GM23338 (cell line): ENCODE measurements at regions not wholly inside any gene's neighbourhood (a gene's known extent, or its start where the extent isn't known, plus 50 kb on each side); places are given as distances from the start of the nearest gene placed in this dataset.
A peak's percentile ranks its signal among the peaks of the same experiment; 100 is the strongest.

Source experiments
- ATAC-seq: fragments of 200-7000 bp; cut with Tn5 transposase; 3 replicates; pipeline ENCODE4 v1.9.1; 2020
- DNase-seq: peaks from one replicate; pipeline ENCODE4 v3.0.0-alpha.2; 2015; ENCODE audit warnings: low spot score
- H2AFZ ChIP-seq: fragments of 200-600 bp; sonication (generic); 2 replicates; pipeline ENCODE4 v1.8.0; 2016; ENCODE audit warnings: antibody characterized with exemption, mild to moderate bottlenecking, moderate library complexity
- H3F3A ChIP-seq: fragments of 200-600 bp; sonication (generic); replicated peaks from 2 replicates; pipeline ENCODE4 v1.8.0; 2017; ENCODE audit warnings: antibody characterized with exemption, mixed run types, low read depth
- H3K27ac ChIP-seq: fragments of 200-600 bp; sonication (generic); 2 replicates; pipeline ENCODE4 v1.6.1; 2016; ENCODE audit warnings: low read depth
- H3K27me3 ChIP-seq: fragments of 200-600 bp; sonication (generic); 2 replicates; pipeline ENCODE4 v1.8.0; 2016; ENCODE audit warnings: mild to moderate bottlenecking, mixed run types, moderate library complexity; ENCODE audit not compliant: insufficient read depth
- H3K36me3 ChIP-seq: fragments of 200-600 bp; sonication (generic); 2 replicates; pipeline ENCODE4 v1.8.0; 2016; ENCODE audit warnings: mild to moderate bottlenecking; ENCODE audit not compliant: insufficient read depth
- H3K4me1 ChIP-seq: fragments of 200-600 bp; sonication (generic); 2 replicates; pipeline ENCODE4 v1.8.0; 2016; ENCODE audit warnings: mild to moderate bottlenecking, moderate library complexity; ENCODE audit not compliant: insufficient read depth
- H3K4me2 ChIP-seq: fragments of 200-600 bp; sonication (generic); 2 replicates; pipeline ENCODE4 v1.7.1; 2017; ENCODE audit warnings: mixed run types
- H3K4me3 ChIP-seq: fragments of 200-600 bp; sonication (generic); 2 replicates; pipeline ENCODE4 v1.6.1; 2016; ENCODE audit warnings: mixed run types
- H3K79me2 ChIP-seq: fragments of 200-600 bp; sonication (generic); replicated peaks from 2 replicates; pipeline ENCODE4 v1.8.0; 2017; ENCODE audit warnings: mild to moderate bottlenecking; ENCODE audit not compliant: insufficient read depth
- H3K9me2 ChIP-seq: fragments of 200-600 bp; sonication (generic); 2 replicates; pipeline ENCODE4 v1.8.0; 2017; ENCODE audit not compliant: insufficient read depth
- H4K20me1 ChIP-seq: fragments of 200-600 bp; sonication (generic); replicated peaks from 2 replicates; pipeline ENCODE4 v1.8.0; 2017; ENCODE audit warnings: mild to moderate bottlenecking; ENCODE audit not compliant: insufficient read depth
- H3K27ac Mint-ChIP-seq: 2 replicates; pipeline ENCODE4 v1.8.0; 2020; ENCODE audit warnings: inconsistent platforms, mild to moderate bottlenecking, moderate library complexity, mixed read lengths
- H3K27me3 Mint-ChIP-seq: 3 replicates; pipeline ENCODE4 v1.8.0; 2022; ENCODE audit warnings: low read depth, mild to moderate bottlenecking, moderate library complexity, mixed read lengths, inconsistent platforms; ENCODE audit not compliant: insufficient read depth, poor library complexity
- H3K36me3 Mint-ChIP-seq: 3 replicates; pipeline ENCODE4 v1.8.0; 2021; ENCODE audit warnings: low read depth, mild to moderate bottlenecking, inconsistent platforms, moderate library complexity, mixed read lengths
- H3K4me1 Mint-ChIP-seq: 3 replicates; pipeline ENCODE4 v1.8.0; 2020; ENCODE audit warnings: mild to moderate bottlenecking, inconsistent platforms, mixed read lengths
- H3K4me3 Mint-ChIP-seq: 3 replicates; pipeline ENCODE4 v1.8.0; 2021; ENCODE audit warnings: moderate library complexity, mild to moderate bottlenecking, inconsistent platforms, mixed read lengths
- H3K9me3 Mint-ChIP-seq: 3 replicates; pipeline ENCODE4 v1.8.0; 2020; ENCODE audit warnings: moderate library complexity, mild to moderate bottlenecking, inconsistent platforms, mixed read lengths
- CREB1 ChIP-seq: fragments of 250-450 bp; sonication (Bioruptor Pico); IDR thresholded peaks from 2 replicates; pipeline ENCODE4 v1.5.0; 2020; ENCODE audit warnings: low read depth, mild to moderate bottlenecking, moderate library complexity
- EZH2 ChIP-seq: fragments of 200-600 bp; sonication (generic); IDR thresholded peaks from one replicate; pipeline ENCODE4 v1.8.0; 2017; ENCODE audit warnings: antibody characterized with exemption, mild to moderate bottlenecking, low read depth; ENCODE audit not compliant: unreplicated experiment
- STAT1 ChIP-seq: IDR thresholded peaks from one replicate; pipeline ENCODE4 v1.6.1; 2016; ENCODE audit warnings: antibody characterized with exemption; ENCODE audit not compliant: unreplicated experiment
- ZNF114 ChIP-seq: fragments of 250-450 bp; sonication (Bioruptor Pico); IDR thresholded peaks from 2 replicates; pipeline ENCODE4 v1.5.0; 2020; ENCODE audit warnings: mild to moderate bottlenecking, moderate library complexity
- TF ChIP-seq, protein P1 (sequence below), 2 experiments: fragments of 200-600 bp in 1 of 2; sonication (generic) in 1 of 2; conservative IDR thresholded peaks; 2 replicates each; pipeline versions ENCODE4 v1.5.1 to v1.6.1; 2016 to 2017; ENCODE audit warnings: antibody characterized with exemption in 2 of 2, low read depth in 2 of 2, mild to moderate bottlenecking in 2 of 2, moderate library complexity in 1 of 2
- TF ChIP-seq, protein P2 (sequence below): IDR thresholded peaks from 2 replicates; pipeline ENCODE4 v1.6.1; 2016; ENCODE audit warnings: antibody characterized with exemption
- TF ChIP-seq, protein P3 (sequence below): fragments of 250-450 bp; sonication (Bioruptor Pico); IDR thresholded peaks from 2 replicates; pipeline ENCODE4 v1.5.0; 2020; ENCODE audit warnings: mild to moderate bottlenecking, moderate library complexity

DNA sequence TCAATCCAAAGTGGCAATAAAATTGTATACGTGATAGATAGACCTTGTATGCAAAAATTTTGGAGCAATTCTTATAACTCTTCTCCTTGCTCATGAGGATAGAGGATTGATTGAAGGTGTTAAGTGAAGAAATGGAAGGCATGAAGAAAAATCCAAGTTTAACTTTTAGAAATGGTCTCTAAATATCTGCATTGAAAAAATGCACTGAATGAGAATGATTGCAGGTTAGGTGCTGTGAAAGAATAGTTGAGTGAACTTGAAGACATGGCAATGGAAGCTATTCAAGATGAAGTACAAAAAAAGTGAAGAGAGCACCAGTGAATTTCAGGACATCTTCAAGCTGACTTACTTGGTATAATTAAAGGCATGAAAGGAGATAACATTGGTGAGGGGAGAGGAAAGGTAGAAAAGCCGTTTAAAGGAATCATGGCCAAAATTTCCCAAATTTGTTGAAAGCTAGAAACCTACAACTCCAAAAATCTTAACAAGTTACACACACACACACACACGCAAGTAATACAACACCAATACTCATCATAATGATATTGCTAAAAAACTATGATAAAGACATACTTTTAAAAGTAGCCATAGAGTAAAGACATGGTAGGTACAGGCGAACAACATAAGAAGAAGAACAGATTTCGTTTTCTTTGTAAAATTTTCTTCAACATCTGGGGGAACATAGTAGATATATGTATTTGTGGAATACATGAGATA, 96.3 kb downstream of the GGTLC2 start:
- ATAC-seq, result no peak
- Histone ChIP-seq H2AFZ (no peak overlapping the region), H3K27me3 (peaks cover 97% of the 10 kb centered on the region), H3K27ac (no peak overlapping the region), H3K4me2 (no peak overlapping the region), H3F3A (no peaks in the 10 kb centered on the region), H4K20me1 (no peaks in the 10 kb centered on the region), H3K4me3 (no peak overlapping the region), H3K9me2 (no peaks in the 10 kb centered on the region), H3K4me1 (no peaks in the 10 kb centered on the region), H3K36me3 (no peaks in the 10 kb centered on the region), H3K79me2 (no peaks in the 10 kb centered on the region)
- H3K4me3 Mint-ChIP-seq, result no peak overlapping the region
- TF ChIP-seq, protein P1, sequence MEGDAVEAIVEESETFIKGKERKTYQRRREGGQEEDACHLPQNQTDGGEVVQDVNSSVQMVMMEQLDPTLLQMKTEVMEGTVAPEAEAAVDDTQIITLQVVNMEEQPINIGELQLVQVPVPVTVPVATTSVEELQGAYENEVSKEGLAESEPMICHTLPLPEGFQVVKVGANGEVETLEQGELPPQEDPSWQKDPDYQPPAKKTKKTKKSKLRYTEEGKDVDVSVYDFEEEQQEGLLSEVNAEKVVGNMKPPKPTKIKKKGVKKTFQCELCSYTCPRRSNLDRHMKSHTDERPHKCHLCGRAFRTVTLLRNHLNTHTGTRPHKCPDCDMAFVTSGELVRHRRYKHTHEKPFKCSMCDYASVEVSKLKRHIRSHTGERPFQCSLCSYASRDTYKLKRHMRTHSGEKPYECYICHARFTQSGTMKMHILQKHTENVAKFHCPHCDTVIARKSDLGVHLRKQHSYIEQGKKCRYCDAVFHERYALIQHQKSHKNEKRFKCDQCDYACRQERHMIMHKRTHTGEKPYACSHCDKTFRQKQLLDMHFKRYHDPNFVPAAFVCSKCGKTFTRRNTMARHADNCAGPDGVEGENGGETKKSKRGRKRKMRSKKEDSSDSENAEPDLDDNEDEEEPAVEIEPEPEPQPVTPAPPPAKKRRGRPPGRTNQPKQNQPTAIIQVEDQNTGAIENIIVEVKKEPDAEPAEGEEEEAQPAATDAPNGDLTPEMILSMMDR (conservative IDR thresholded peaks at IDR 0.05; ENCODE audit: low read depth in 2 of 2), result no peak
- TF ChIP-seq EZH2, result peak; percentile 7
- TF ChIP-seq, protein P2, sequence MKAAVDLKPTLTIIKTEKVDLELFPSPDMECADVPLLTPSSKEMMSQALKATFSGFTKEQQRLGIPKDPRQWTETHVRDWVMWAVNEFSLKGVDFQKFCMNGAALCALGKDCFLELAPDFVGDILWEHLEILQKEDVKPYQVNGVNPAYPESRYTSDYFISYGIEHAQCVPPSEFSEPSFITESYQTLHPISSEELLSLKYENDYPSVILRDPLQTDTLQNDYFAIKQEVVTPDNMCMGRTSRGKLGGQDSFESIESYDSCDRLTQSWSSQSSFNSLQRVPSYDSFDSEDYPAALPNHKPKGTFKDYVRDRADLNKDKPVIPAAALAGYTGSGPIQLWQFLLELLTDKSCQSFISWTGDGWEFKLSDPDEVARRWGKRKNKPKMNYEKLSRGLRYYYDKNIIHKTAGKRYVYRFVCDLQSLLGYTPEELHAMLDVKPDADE, result no peak
- no peak for TF ChIP-seq ZNF114 (CRISPR knock-in tag)
- no peak for TF ChIP-seq CREB1
- no peak overlapping the region for H3K27ac Mint-ChIP-seq
- H3K9me3 Mint-ChIP-seq, result no peaks in the 10 kb centered on the region; the same call in 2 of the 3 replicates
- no peaks in the 10 kb centered on the region for H3K36me3 Mint-ChIP-seq
- DNase-seq, result no peak
- peaks cover 5% of the 10 kb centered on the region; the same call in 2 of the 3 replicates for H3K4me1 Mint-ChIP-seq
- peaks cover 49% of the 10 kb centered on the region for H3K27me3 Mint-ChIP-seq

DNA sequence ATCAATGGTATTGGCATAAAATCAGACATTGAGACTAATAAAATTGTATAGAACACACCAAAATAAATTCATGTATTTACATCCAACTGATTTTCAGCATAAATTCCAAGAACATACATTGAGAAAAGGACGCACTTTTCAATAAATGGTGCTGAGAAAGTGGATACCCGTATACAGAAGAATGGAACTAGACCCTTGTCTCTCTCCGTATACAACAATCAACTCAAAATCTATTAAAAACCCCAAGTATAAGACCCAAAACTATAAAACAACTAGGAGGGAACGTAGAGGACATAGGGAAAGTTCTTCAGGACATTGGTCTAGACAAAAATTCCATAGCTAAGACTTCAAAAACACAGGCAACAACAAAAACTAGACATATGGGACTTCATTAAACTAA, 97.4 kb downstream of the GGTLC2 start:
- no peaks in the 10 kb centered on the region for H3K79me2 ChIP-seq
- DNase-seq (no peak), ATAC-seq (no peak)
- H3K27me3 Mint-ChIP-seq, result peaks cover 53% of the 10 kb centered on the region
- H3K27me3 ChIP-seq, result peaks cover 86% of the 10 kb centered on the region
- peaks cover 9% of the 10 kb centered on the region for H3K4me1 Mint-ChIP-seq
- H3K27ac ChIP-seq, result no peak overlapping the region
- no peak overlapping the region for H3K4me2 ChIP-seq
- no peaks in the 10 kb centered on the region for H4K20me1 ChIP-seq
- H3K4me3 ChIP-seq, result no peak overlapping the region
- no peaks in the 10 kb centered on the region; the same call in 2 of the 3 replicates for H3K9me3 Mint-ChIP-seq
- no peaks in the 10 kb centered on the region for H3K4me1 ChIP-seq
- no peaks in the 10 kb centered on the region for H3F3A ChIP-seq
- H3K36me3 Mint-ChIP-seq, result no peaks in the 10 kb centered on the region
- H2AFZ ChIP-seq, result no peak overlapping the region
- H3K27ac Mint-ChIP-seq, result no peak overlapping the region
- no peaks in the 10 kb centered on the region for H3K36me3 ChIP-seq
- H3K9me2 ChIP-seq, result no peaks in the 10 kb centered on the region
- no peak overlapping the region for H3K4me3 Mint-ChIP-seq
- TF ChIP-seq EZH2 (no peak), ZNF114 (CRISPR knock-in tag) (no peak), STAT1 (no peak)
- TF ChIP-seq, protein P2, result no peak
- TF ChIP-seq, protein P3, sequence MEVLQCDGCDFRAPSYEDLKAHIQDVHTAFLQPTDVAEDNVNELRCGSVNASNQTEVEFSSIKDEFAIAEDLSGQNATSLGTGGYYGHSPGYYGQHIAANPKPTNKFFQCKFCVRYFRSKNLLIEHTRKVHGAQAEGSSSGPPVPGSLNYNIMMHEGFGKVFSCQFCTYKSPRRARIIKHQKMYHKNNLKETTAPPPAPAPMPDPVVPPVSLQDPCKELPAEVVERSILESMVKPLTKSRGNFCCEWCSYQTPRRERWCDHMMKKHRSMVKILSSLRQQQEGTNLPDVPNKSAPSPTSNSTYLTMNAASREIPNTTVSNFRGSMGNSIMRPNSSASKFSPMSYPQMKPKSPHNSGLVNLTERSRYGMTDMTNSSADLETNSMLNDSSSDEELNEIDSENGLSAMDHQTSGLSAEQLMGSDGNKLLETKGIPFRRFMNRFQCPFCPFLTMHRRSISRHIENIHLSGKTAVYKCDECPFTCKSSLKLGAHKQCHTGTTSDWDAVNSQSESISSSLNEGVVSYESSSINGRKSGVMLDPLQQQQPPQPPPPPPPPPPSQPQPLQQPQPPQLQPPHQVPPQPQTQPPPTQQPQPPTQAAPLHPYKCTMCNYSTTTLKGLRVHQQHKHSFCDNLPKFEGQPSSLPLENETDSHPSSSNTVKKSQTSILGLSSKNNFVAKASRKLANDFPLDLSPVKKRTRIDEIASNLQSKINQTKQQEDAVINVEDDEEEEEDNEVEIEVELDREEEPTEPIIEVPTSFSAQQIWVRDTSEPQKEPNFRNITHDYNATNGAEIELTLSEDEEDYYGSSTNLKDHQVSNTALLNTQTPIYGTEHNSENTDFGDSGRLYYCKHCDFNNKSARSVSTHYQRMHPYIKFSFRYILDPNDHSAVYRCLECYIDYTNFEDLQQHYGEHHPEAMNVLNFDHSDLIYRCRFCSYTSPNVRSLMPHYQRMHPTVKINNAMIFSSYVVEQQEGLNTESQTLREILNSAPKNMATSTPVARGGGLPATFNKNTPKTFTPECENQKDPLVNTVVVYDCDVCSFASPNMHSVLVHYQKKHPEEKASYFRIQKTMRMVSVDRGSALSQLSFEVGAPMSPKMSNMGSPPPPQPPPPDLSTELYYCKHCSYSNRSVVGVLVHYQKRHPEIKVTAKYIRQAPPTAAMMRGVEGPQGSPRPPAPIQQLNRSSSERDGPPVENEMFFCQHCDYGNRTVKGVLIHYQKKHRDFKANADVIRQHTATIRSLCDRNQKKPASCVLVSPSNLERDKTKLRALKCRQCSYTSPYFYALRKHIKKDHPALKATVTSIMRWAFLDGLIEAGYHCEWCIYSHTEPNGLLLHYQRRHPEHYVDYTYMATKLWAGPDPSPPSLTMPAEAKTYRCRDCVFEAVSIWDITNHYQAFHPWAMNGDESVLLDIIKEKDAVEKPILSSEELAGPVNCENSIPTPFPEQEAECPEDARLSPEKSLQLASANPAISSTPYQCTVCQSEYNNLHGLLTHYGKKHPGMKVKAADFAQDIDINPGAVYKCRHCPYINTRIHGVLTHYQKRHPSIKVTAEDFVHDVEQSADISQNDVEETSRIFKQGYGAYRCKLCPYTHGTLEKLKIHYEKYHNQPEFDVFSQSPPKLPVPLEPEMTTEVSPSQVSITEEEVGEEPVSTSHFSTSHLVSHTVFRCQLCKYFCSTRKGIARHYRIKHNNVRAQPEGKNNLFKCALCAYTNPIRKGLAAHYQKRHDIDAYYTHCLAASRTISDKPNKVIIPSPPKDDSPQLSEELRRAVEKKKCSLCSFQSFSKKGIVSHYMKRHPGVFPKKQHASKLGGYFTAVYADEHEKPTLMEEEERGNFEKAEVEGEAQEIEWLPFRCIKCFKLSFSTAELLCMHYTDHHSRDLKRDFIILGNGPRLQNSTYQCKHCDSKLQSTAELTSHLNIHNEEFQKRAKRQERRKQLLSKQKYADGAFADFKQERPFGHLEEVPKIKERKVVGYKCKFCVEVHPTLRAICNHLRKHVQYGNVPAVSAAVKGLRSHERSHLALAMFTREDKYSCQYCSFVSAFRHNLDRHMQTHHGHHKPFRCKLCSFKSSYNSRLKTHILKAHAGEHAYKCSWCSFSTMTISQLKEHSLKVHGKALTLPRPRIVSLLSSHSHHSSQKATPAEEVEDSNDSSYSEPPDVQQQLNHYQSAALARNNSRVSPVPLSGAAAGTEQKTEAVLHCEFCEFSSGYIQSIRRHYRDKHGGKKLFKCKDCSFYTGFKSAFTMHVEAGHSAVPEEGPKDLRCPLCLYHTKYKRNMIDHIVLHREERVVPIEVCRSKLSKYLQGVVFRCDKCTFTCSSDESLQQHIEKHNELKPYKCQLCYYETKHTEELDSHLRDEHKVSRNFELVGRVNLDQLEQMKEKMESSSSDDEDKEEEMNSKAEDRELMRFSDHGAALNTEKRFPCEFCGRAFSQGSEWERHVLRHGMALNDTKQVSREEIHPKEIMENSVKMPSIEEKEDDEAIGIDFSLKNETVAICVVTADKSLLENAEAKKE (CRISPR knock-in tag), result no peak
- TF ChIP-seq, protein P1 (conservative IDR thresholded peaks at IDR 0.05; ENCODE audit: low read depth in 2 of 2), result no peak
